Dermis microvascular lymphatic vessel endothelial cell (primary cell): ENCODE measurements at regions not wholly inside any gene's neighbourhood (a gene's known extent, or its start where the extent isn't known, plus 50 kb on each side); places are given as distances from the start of the nearest gene placed in this dataset.

Experiments used
- DNase-seq, 2 donors: peaks; one replicate each; pipeline versions ENCODE4 v3.0.0 to v3.0.0-alpha.2; 2010; ENCODE audit warnings: low read depth in 2 of 2

DNA sequence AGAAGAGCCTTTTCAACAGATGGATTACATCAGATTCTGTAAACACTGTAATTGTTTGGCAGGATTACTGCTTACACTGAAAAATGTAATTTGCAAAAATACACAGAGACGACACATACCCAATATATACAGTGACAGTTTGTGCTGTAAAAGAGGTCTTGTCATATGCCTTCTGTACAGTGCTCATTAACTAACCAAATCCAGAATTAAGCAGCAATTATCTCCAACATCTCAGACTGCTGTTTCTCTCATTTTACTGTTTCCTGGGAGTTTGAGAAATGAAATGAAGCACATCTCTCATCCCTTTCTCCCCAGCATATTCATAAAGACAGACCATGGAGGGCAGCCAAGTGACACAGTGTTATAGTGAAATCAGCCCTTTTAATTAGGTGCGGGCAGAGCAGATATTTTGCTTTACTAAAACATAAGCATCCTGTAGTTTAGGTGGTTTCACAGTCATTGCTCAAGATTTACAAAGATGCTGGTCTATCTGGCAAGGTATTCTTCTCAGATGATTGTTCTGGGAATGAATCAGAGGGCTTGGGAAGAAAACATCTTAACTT, 618.4 kb upstream of the USP24 start:
- DNase-seq = no peak

DNA sequence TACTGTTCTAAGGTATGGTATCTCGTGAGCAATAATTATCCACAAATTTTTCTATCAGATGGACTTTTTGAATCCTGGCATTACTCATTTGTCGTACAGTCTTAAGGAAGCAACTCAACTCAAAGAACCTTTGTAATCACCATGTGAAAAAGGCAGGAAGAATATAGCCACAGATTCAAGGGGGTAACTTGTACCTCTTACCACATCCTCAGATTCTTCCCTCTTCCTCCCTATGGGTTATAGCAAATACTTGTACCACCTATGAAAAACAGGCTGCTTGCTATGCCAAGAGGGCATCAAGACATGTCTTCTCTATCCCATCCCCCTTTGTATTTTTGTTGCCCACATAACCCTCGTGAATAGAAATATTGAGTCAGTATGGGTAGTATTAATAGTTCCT, 616.6 kb upstream of the USP24 start:
- no peak for DNase-seq

DNA sequence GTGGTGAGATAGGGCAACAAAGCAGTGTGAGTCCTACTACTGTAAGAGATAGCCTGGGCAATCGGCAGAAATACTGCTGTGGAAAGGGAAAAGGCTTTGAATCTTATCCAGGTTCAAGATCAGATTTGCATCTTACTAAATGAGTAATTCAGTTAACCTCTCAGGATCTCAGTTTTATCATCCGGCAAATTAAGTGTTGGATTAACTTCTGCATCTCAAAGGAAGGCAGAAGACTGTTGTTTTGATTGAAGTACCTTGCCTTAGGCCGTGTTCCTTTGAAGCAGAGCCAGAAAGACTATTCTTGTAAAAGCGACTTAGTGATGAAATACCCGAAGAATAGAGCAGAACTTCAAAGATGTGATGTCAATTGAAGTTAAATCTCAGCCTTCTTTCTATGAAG, 612.9 kb upstream of the USP24 start:
- no peak for DNase-seq

DNA sequence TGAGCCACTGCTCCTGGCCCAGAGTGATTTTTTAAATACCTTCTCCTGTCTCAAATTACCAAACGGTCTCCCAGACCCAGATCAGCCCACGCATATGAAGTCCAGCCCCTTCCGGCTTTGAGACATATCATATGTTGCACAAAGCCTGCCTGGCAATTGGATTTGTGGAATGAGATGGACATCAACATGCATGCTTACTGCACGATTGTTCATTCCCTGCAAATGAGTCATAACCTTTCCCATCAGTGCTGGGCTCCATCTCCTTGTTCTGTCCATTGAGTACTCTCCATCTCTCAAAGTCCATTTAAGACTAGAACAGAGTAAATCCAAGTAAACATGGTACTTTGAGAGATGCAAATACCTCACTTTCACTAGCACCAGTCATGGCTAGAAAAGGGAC, 612.2 kb upstream of the USP24 start:
- no peak for DNase-seq

DNA sequence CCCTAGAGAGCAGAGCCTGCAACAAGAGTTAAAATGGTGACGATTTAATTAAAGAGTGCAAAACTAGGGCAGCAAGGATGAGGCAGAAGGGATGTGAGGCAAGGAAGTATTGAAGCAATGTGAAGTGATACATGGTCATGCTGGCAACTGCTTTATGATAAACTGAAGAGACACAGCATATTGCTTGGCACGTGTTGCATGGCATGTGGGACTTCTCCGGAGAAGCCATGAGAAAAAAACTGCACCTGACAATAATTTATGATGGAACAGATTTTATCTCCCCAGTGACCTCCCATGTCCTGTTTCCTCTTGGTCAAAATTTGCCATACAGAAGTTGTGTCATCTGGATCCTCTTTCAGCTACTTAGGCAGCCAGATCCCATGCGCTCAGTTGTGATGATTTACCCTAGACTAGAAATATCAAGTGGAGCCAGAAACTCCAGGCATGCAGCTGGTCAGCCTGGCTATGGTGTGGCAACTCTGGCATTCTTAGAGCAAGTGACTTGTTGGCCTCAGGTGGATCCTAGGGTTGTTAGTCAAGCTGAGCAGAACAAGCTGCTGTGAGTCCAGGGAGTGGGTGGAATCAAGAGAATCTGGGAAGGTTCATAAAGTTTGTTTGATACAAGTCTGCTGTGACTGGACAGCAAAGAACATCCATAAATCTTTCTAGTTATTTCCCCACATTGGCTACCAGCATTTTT, 611.4 kb upstream of the USP24 start:
- no peak for DNase-seq

DNA sequence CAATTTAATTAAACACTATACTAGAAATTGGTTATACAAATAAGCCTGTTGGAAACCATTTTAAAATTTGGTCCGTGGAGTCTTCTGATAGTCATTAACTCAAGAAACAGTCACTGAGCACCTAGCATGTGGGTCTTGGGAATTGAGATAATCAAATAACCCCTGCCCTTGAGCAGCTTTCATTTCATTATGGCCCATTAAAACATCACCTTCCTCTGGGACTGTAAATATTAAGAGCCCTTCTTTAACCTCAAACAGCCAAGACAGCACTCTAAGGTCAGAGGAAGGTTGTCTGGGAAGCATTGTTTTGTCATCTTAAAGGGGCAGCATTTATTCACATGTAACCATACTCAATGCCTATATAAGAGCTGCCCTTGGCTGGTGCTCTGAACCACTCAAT, 610.3 kb upstream of the USP24 start:
- no peak for DNase-seq

DNA sequence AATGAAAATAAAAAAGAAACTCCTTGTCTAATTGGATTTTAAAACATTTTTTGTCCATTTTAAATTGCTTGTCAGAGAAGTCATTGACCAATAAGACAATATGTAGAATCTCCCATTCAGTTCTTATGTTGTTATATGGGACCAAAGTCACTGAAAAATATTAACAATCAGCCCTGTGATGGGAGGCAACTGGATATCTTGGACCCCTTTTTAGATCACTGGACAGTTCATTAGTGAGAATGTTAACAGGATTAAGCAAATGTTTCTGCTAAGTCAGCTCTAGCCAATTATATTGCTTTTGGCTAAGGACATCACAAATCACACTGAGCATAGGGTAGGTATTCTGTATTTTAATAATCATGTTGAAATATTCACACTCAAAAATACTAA, 609.1 kb upstream of the USP24 start:
- DNase-seq = no peak

DNA sequence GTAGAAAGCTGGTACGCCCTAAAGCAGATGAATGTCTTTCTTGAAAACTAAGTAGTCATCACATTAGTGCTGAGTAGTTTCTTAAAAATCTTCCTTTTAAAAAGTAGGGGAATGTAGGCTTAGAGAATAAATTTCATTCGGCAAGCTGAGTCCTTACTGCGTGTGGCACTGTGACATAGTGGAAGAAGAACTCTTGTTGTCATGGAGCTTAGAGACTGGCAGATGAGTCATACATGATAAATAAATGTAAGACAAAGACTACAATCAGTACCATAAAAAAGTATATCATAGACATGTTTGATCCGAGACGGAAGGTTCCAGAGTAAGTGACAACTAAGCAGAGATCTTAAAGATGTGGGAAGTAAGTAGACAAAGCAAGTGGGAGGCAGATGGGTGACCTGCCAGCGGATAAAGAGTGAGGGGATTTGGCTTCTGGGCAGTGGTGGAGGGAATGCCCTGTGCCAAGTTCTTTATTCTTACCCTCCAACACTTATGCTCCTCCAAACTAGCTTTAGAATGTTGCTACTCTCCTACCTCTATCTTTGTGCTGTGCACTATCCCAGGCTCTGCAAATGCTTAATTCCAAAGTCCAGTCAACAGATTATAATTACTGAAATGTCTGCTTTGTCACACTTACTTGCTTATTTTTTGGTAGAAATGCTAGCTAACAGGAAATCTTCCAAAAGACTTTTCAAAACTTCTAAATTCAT, 608.5 kb upstream of the USP24 start:
- DNase-seq = no peak

DNA sequence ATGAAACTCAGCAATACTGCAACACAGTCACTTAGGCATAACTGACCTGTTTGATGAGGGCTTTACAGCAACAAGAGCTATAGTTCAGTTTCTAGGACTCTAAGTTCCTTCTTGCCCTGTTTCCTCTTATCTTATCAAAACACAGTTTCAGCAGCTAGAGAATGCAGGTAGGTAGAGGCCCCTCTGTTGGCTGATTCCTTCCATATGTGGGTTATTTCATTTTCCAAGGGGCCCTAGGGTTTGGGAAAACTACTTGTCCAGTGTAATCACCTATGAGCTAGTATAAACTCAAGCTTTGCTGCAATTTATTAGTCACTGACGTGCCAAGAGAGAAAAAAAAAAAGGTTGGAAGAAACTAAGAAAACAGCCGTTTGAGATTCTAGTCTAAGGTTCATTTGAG, 607.7 kb upstream of the USP24 start:
- DNase-seq = no peak

DNA sequence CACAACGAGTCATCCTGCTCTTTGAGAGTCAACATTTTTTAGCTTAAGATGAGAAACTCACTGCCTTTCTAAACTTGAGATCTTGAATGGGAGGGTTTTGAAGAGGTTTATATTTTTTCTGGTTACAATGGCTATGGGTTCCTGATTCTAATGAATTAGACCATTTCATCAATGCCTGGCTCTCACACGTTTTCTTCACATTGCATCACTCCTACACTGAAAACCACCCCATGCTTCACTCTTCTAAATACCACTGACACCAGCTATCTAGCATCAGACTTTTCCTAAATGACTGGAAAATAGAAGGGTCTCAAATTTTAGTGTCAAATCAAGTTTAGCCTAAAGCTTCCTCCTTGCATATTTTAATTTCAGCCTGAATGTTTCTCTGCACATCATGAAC, 606.1 kb upstream of the USP24 start:
- DNase-seq = no peak

DNA sequence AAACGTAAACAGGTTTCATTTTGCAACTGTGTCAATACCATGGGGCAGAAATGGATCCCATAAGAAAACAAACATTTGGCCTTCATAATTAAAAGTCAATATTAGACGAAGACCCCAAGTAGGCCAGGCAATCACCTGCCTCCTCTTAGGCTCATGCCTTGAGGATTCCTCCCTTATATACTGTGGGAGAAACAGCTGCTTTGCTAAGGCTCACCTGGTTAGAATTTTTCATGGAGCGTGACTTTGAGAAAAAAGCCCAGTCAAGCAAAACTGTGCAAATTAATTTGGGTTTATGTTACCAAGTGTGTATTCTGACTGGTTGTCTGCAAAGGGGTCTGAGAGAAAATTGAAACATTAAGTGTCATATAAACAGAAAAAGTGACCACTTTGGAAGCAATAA, 605.3 kb upstream of the USP24 start:
- no peak for DNase-seq

DNA sequence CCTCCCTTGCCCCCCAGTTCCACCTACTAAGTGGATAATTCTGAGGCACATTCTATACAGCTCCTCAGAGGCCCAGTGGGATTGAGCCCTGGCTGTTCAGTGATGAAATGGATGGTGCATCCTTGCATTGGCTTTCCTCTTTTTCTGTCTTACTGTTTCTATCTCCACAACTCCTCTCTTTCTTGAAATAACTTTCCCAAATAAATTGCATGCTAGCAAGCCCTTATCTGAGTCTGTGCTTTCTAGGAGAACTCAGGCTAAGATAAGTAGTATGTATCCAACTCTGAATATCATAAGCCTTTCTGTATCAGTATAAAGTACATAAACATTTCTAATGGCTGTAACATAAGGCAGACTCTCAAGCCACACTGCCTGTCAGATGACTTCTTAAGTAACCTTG, 603.8 kb upstream of the USP24 start:
- DNase-seq = no peak

DNA sequence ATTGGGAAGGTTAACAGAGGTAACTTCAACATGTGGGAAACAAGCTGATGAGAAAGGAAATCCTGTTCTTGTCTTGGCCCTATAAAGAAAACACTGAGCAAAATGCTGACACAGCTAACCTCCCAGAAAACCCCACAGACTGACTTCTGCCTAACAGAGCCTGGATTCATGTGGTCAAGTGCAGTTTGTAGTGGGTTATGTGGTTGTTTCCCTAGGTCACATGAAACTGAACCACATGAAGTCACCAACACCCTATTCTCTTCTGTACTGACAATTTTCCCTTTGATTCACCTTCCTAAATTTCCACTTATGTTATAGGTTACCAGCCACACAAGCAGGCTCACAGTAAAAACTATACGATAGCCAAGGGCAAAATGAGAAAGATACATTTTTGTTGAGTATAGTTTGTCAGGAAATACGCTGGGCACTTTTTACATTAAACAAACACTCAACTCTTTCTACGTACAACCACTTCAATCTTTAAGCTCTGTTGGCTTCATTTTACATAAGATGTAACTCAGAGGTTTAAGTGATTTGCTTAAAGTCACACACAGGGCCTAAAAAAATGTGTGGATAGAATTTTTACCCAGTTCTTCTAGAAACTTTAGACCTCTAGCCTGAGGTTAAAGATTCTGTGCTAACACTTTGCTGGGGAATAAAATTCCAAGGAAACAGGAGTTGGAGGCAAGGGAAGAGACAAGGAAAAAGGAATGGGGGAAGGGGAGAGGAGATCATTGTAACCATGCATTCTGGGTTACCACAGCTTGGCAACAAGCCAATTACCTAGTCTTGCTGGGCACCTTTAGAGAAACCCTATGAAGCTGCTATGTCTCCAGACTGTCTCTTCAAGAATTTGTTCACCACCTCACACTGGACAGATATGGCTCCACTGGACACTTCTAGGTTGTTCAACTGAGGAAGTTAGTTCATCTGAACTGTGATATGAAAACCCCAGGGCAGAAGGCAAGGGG, 601.6 kb upstream of the USP24 start:
- DNase-seq = peak in 1 of 2 donors; percentile 29

DNA sequence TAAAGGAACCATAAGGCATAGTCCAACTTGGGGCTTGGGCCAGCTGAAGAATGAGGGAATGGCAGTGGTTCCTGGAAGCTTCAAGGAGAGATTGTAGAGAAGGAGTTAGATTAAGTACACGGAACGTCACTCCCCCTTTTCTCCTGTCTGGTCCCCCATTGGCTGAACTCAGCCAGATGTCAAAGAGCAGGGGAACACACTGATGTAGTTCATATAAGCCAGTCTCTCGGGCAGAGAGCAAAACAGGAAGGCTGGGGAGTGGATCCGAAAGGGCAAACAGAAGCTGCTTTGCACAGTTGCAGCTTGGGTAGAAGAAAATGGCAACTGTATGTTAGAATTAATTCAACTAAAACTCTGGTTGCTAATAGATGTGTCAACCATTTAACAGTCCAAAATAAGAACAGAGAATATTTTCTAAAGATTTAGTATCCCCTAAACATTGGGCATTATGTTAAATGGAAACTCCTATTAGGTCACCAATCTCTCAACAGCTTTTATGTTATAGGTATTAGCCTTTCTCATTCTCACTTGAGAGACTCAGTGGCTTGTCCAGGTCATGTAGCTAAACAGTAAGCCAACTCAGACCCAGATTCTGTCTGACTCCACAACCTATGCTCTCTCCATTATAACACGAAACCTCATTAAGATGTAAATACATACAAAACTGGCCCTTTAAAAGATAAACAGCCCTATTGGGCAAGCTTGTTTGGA, 600.7 kb upstream of the USP24 start:
- DNase-seq = no peak

DNA sequence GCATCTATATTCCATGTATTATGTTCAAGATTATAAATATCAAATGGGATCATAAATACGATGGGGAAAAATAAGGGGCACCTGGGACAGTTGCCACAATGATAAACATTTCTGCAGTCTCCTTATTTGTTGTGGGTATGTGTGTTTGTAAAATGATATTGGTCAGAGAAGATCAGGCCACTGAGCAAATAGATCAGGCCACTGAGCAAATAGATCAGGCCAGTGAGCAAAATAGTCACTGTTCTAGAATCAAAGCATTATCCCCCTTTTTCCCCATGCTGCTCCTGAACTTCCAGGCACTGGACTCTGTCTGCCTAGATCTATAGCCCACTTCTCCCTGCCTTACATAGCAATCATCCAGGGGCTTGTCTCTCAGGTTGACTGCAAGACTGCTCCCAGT, 599.8 kb upstream of the USP24 start:
- no peak for DNase-seq

DNA sequence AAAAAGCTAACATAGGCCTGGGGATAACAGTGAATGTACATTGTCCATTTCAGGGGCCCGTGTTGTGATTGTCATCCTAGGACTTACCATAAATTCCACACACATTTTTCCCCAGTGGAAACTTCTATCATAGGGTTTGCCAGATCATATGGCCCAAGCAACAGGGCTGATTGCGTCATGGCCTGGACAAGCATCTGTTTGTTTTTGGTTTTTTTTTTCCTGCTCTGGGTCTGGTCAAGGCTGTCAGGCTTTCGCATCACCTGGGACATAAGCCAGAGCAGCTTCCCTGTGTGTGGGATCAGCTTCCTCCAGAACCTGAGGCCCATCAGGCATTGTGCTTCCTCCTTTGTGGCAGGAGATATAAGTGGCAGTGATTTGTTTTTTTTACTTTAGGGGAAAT, 598.5 kb upstream of the USP24 start:
- peak in 1 of 2 donors; percentile 72 for DNase-seq

DNA sequence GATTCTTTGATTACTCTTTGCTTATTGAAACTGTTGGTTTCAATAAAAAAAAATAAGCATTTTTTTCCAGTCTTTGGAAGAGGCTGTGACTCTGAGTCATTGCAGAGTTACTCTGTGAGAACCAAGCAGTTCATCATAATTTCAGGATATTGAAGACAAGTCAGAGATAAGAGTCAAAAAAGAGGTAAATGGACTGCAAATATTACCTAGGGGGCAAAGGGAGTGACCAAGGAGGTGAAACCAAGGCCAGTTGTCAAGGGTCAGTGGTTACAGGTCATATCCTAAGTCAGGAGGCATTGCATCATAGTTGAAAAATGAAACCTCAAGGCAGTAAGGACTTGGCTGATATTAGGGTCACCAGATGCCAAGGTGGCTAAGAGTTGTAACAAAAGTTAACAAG, 597.1 kb upstream of the USP24 start:
- DNase-seq = no peak

DNA sequence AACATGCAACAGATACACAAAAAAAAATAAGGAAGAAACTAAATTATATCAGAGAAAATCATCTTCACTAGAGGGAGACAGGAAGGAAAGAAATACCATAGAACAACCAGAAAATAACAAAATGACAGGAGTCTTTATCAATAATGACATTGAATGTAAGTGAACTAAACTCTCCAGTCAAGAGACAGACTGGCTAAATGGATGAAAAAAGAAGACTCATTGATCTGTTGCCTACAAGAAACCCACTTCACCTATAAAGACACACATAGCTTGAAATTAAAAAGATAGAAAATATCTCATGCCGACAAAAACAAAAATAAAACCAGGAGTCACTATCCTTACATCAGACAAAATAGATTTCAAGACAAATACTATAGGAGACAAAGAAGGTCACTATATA, 593.1 kb upstream of the USP24 start:
- no peak for DNase-seq

DNA sequence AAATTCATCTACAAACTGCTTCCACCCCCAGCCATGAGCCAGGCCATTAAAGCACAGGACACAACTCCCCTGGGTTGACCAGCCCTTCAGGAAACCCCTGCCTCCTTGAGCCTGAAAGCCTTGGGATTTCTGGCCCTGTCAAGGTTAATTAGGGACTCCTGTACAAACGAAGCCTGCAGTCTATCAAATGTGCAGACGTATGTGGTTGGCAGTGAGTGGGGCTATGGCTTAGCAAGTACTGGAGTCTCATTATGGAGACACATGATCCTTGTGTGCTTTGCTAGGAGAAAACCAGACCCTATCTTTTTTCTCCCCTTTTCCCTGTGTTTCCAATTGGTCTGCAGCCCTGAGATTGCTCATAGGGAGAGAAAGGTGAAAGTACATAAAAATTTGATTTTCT, 588.3 kb upstream of the USP24 start:
- no peak for DNase-seq

DNA sequence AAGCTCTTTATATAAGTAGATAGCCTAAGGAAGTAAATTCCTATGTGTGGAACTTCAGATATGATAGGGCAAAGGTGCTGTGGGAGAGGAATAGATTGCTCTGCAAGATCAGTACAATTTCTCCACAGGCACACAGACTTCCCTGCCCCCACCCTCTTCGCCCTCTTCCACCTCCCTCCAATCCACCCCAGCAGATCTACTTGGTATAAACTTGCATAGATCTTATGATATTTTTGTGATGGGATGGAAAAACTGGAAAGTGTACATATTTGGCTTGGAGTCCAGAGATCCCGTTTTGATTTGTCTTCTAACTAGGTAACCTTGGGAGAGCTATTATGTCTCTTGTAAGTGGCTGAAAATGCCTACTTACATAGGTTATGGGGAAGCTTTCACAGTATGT, 586.3 kb upstream of the USP24 start:
- no peak for DNase-seq

DNA sequence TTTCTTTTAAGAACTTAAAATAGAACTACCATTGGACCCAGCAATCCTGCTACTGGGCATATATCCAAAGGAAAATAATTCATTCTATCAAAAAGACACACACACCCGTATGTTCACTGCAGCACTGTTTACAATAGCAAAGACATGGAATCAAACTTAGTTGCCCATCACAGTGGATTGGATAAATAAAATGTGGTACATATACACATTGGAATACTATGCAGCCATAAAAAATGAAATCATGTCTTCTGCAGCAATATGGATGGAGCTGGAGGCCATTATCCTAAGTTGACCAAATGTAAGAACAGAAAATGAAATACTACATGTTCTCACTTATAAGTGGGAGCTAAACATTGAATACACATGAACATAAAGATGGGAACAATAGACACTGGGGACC, 585.3 kb upstream of the USP24 start:
- DNase-seq = no peak
